HG03575 (cell line): ENCODE measurements at regions not wholly inside any gene's neighbourhood (a gene's known extent, or its start where the extent isn't known, plus 50 kb on each side); places are given as distances from the start of the nearest gene placed in this dataset.
"Not testable (repeated sequence)": the region's sequence is repeated elsewhere in the genome, so short reads cannot be mapped to it uniquely, and the experiment has no call there.

Experiments used
- ATAC-seq: cut with Tn5 transposase; IDR thresholded peaks from one replicate; pipeline ENCODE4 v1.9.1; 2021; ENCODE audit not compliant: unreplicated experiment, insufficient number of reproducible peaks, low FRiP score; ENCODE audit errors: extremely low read depth

GRCh38 chr7:85286446-85286845, 99.6 kb upstream of the SEMA3D start:
- ATAC-seq, result no peak

GRCh38 chr7:85285527-85285926, 98.7 kb upstream of the SEMA3D start:
- no peak for ATAC-seq

- no peak for ATAC-seq
Observed at GRCh38 chr7:85275204-85275603, 88.3 kb upstream of the SEMA3D start.

GRCh38 chr7:85274454-85274853, 87.6 kb upstream of the SEMA3D start:
- ATAC-seq, result no peak

- ATAC-seq, result no peak
Observed at GRCh38 chr7:85262891-85263290, 76.0 kb upstream of the SEMA3D start.

GRCh38 chr7:85261336-85261735, 74.5 kb upstream of the SEMA3D start:
- ATAC-seq, result no peak

GRCh38 chr7:85249787-85250186, 62.9 kb upstream of the SEMA3D start:
- not testable (repeated sequence) for ATAC-seq

- ATAC-seq, result no peak
Observed at GRCh38 chr7:85239109-85239508, 52.3 kb upstream of the SEMA3D start.

- no peak for ATAC-seq
Observed at GRCh38 chr7:85237721-85238120, 50.9 kb upstream of the SEMA3D start.
